Gastroesophageal sphincter (tissue), 4 donors: ENCODE measurements at regions not wholly inside any gene's neighbourhood (a gene's known extent, or its start where the extent isn't known, plus 50 kb on each side); places are given as distances from the start of the nearest gene placed in this dataset.

Experiments
- ATAC-seq: fragments of 150-250 bp; one replicate; pipeline ENCODE4 v1.9.1; 2016; ENCODE audit warnings: mild to moderate bottlenecking, moderate library complexity
- H3K27ac ChIP-seq, 4 donors: fragments of 200-600 bp; sonication (generic) in 3 of 4; 1 replicate in 3 of 4; 2 replicates in 1 of 4; pipeline ENCODE4 v1.5.1; 2016 to 2019
- H3K27me3 ChIP-seq: fragments of 200-600 bp; sonication (generic); one replicate; pipeline ENCODE4 v1.5.1; 2019
- H3K36me3 ChIP-seq, 2 donors: fragments of 200-600 bp; sonication (generic); one replicate each; pipeline ENCODE4 v1.5.1; 2019; ENCODE audit warnings: control low read depth in 1 of 2
- H3K4me1 ChIP-seq, 3 donors: fragments of 200-600 bp; sonication (generic); 1 replicate in 2 of 3; 2 replicates in 1 of 3; pipeline ENCODE4 v1.5.1; 2016 to 2019; ENCODE audit warnings: control low read depth in 2 of 3
- H3K4me3 ChIP-seq, 2 donors: fragments of 200-600 bp; sonication (generic); one replicate each; pipeline ENCODE4 v1.5.1; 2019; ENCODE audit warnings: mild to moderate bottlenecking in 1 of 2, moderate library complexity in 1 of 2
- H3K9me3 ChIP-seq, 3 donors: fragments of 200-600 bp; sonication (generic); one replicate each; pipeline ENCODE4 v1.5.1; 2017 to 2019; ENCODE audit warnings: control low read depth in 2 of 3
- CTCF ChIP-seq, 4 experiments: fragments of 200-600 bp in 2 of 4; fragments of 450-650 bp in 2 of 4; sonication (generic) in 1 of 4; IDR thresholded peaks; one replicate each; pipeline ENCODE4 v1.5.1; 2017 to 2019; ENCODE audit warnings: antibody characterized with exemption in 4 of 4, mild to moderate bottlenecking in 2 of 4, moderate library complexity in 2 of 4
- EP300 ChIP-seq: sonication (generic); formaldehyde crosslinking; IDR thresholded peaks from one replicate; pipeline ENCODE4 v1.6.1; 2017; ENCODE audit warnings: antibody characterized with exemption, mild to moderate bottlenecking
- POLR2A ChIP-seq, 2 donors: fragments of 450-650 bp; IDR thresholded peaks; one replicate each; pipeline ENCODE4 v1.6.1; 2017; ENCODE audit warnings: antibody characterized with exemption in 2 of 2, mild to moderate bottlenecking in 2 of 2, moderate library complexity in 1 of 2
- POLR2AphosphoS5 ChIP-seq: sonication (generic); formaldehyde crosslinking; IDR thresholded peaks from one replicate; pipeline ENCODE4 v1.6.1; 2017; ENCODE audit warnings: antibody characterized with exemption
- WGBS, 2 donors: methylation state at CpG; one replicate each; pipeline ENCODE4 v1.1.5; 2018; ENCODE audit warnings: low coverage in 1 of 2; 5-methylcytosine and 5-hydroxymethylcytosine counted together

GRCh38 chr10:78137147-78137546, 103.5 kb downstream of the RPS24 start:
- TF ChIP-seq CTCF (IDR thresholded peaks at IDR 0.05) (no peak), EP300 (no peak), POLR2A (IDR thresholded peaks at IDR 0.05) (no peak), POLR2AphosphoS5 (no peak)
- 45% methylated on average over 1 of the region's 3 CpGs; no CpG with 5 or more reads in 1 of the 2 donors for WGBS, 2 donors
- ATAC-seq, result no peak

GRCh38 chr10:78139341-78139740, 105.7 kb downstream of the RPS24 start:
- ATAC-seq, result no peak
- Histone ChIP-seq H3K27me3 (no peaks in the 10 kb centered on the region), H3K9me3 (no peaks in the 10 kb centered on the region), H3K4me1 (no peaks in the 10 kb centered on the region), H3K36me3 (no peaks in the 10 kb centered on the region), H3K4me3 (no peak overlapping the region), H3K27ac (no peak overlapping the region)
- TF ChIP-seq EP300 (no peak), CTCF (IDR thresholded peaks at IDR 0.05) (no peak), POLR2AphosphoS5 (no peak), POLR2A (IDR thresholded peaks at IDR 0.05) (no peak)
- WGBS, 2 donors, result 29% methylated on average over 1 of the region's 9 CpGs; no CpG with 5 or more reads in 1 of the 2 donors

More at GRCh38 chr10:78137147-78137546, 103.5 kb downstream of the RPS24 start:
- Histone ChIP-seq H3K27ac (no peak overlapping the region), H3K36me3 (no peaks in the 10 kb centered on the region), H3K9me3 (no peaks in the 10 kb centered on the region), H3K4me1 (no peaks in the 10 kb centered on the region), H3K4me3 (no peak overlapping the region), H3K27me3 (no peaks in the 10 kb centered on the region)

- ATAC-seq, result no peak
- H3K9me3 ChIP-seq, result no peaks in the 10 kb centered on the region
- 51 to 54% methylated on average over 4 to 5 of the region's 6 CpGs for WGBS, 2 donors
These were observed 106.5 kb downstream of the RPS24 start for GRCh38 chr10:78140066-78140630.

GRCh38 chr10:78143576-78143975, 109.9 kb downstream of the RPS24 start:
- ATAC-seq, result no peak
- no peak overlapping the region for H3K27ac ChIP-seq
- no peaks in the 10 kb centered on the region for H3K9me3 ChIP-seq
- H3K4me1 ChIP-seq, result no peaks in the 10 kb centered on the region
- H3K27me3 ChIP-seq, result no peaks in the 10 kb centered on the region
- TF ChIP-seq CTCF (IDR thresholded peaks at IDR 0.05) (no peak), EP300 (no peak), POLR2AphosphoS5 (no peak), POLR2A (IDR thresholded peaks at IDR 0.05) (no peak)
- H3K4me3 ChIP-seq, result no peak overlapping the region
- 85 to 100% methylated on average over 1 to 2 of the region's 3 CpGs for WGBS, 2 donors
- no peaks in the 10 kb centered on the region for H3K36me3 ChIP-seq

More at GRCh38 chr10:78140066-78140630, 106.5 kb downstream of the RPS24 start:
- no peaks in the 10 kb centered on the region for H3K4me1 ChIP-seq
- H3K27ac ChIP-seq, result no peak overlapping the region
- no peak for TF ChIP-seq POLR2A (IDR thresholded peaks at IDR 0.05)
- TF ChIP-seq EP300, result no peak
- no peak overlapping the region for H3K4me3 ChIP-seq
- no peaks in the 10 kb centered on the region for H3K27me3 ChIP-seq
- no peaks in the 10 kb centered on the region for H3K36me3 ChIP-seq

- no peaks in the 10 kb centered on the region for H3K9me3 ChIP-seq
- 43 to 100% methylated on average over 1 to 2 of the region's 2 CpGs for WGBS, 2 donors
- no peaks in the 10 kb centered on the region for H3K4me1 ChIP-seq
- H3K36me3 ChIP-seq, result no peaks in the 10 kb centered on the region
- H3K27me3 ChIP-seq, result no peaks in the 10 kb centered on the region
- no peak for ATAC-seq
- no peak overlapping the region for H3K27ac ChIP-seq
- no peak overlapping the region for H3K4me3 ChIP-seq
- TF ChIP-seq POLR2A (IDR thresholded peaks at IDR 0.05) (no peak), EP300 (no peak), CTCF (IDR thresholded peaks at IDR 0.05) (no peak), POLR2AphosphoS5 (no peak)
These were observed 112.5 kb downstream of the RPS24 start for GRCh38 chr10:78146200-78146599.
